GM06990 (cell line): ENCODE measurements at regions not wholly inside any gene's neighbourhood (a gene's known extent, or its start where the extent isn't known, plus 50 kb on each side); places are given as distances from the start of the nearest gene placed in this dataset.

ENCODE experiments used
- DNase-seq: peaks from one replicate; pipeline ENCODE4 v3.0.0-alpha.2; 2011; ENCODE audit not compliant: insufficient read length; ENCODE audit errors: extremely low read depth
- H3K27me3 ChIP-seq: replicated peaks from 2 replicates; pipeline ENCODE4 v1.6.0; 2011; ENCODE audit warnings: low read length; ENCODE audit not compliant: control insufficient read depth, insufficient read depth
- H3K36me3 ChIP-seq: 2 replicates; pipeline ENCODE4 v1.5.1; 2011; ENCODE audit warnings: low read length; ENCODE audit not compliant: control insufficient read depth, insufficient read depth
- H3K4me3 ChIP-seq: replicated peaks from 2 replicates; pipeline ENCODE4 v1.5.1; 2011; ENCODE audit warnings: low read depth, mild to moderate bottlenecking, control low read depth, low read length
- CTCF ChIP-seq: IDR thresholded peaks from 2 replicates; pipeline ENCODE4 v1.5.1; 2011; ENCODE audit warnings: low read length, control low read depth, mild to moderate bottlenecking, inconsistent platforms; ENCODE audit not compliant: insufficient read depth, poor library complexity, severe bottlenecking

GRCh38 chr1:209080170-209080781 lies 503.2 kb upstream of the CAMK1G start:
- TF ChIP-seq CTCF = no peak
- no peak for DNase-seq
- Histone ChIP-seq H3K4me3 (no peak overlapping the region), H3K36me3 (no peaks in the 10 kb centered on the region), H3K27me3 (no peaks in the 10 kb centered on the region)

DNA sequence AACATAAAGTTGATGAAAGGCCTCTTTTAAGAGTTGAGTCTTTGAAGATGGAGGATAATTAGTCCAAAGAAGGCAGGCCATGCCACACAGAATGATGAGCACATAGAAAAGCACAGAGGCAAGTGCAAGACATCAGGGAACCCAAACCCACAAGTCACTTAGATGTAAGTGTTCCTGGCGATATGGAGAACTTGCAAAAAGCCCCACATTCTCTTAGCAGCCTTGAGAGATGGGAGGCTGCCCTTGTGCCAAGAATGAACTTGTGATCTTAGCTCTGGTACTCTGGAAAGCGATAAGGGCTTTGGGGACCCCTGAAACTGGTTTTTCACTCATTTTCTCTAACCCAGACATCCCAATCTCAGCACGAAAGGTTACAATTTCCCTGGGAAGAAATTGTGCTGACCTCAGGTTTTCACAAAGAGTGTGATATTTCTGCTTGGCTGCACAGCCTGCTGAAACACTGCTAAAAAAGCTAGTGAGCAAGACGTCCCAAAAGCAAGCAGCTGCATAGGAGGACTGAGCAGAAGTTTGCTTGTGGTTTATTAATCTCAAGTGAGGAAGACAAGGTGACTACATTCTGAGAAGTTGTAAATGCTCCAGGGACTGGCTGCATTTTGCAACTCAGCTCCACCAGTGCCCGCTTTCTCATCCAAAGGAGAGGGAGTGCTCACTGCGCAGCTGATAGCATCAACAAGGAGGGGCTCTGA lies 496.9 kb upstream of the CAMK1G start:
- H3K36me3 ChIP-seq = no peaks in the 10 kb centered on the region
- H3K4me3 ChIP-seq = no peak overlapping the region
- no peaks in the 10 kb centered on the region for H3K27me3 ChIP-seq
- peak; percentile 60 for DNase-seq
- TF ChIP-seq CTCF = no peak

GRCh38 chr1:209094384-209094783 lies 489.1 kb upstream of the CAMK1G start:
- Histone ChIP-seq H3K27me3 (no peaks in the 10 kb centered on the region), H3K36me3 (no peaks in the 10 kb centered on the region), H3K4me3 (no peak overlapping the region)
- no peak for TF ChIP-seq CTCF
- no peak for DNase-seq

GRCh38 chr1:209095627-209096595 lies 487.6 kb upstream of the CAMK1G start:
- Histone ChIP-seq H3K4me3 (no peak overlapping the region), H3K36me3 (no peaks in the 10 kb centered on the region), H3K27me3 (no peaks in the 10 kb centered on the region)
- no peak for DNase-seq
- no peak for TF ChIP-seq CTCF

- no peaks in the 10 kb centered on the region for H3K36me3 ChIP-seq
- no peak overlapping the region for H3K4me3 ChIP-seq
- TF ChIP-seq CTCF = no peak
Observed at GRCh38 chr1:209100460-209100859, 483.1 kb upstream of the CAMK1G start.

More at GRCh38 chr1:209100460-209100859, 483.1 kb upstream of the CAMK1G start:
- H3K27me3 ChIP-seq = no peaks in the 10 kb centered on the region
- no peak for DNase-seq
